COLO668 (cell line): ENCODE measurements at regions not wholly inside any gene's neighbourhood (a gene's known extent, or its start where the extent isn't known, plus 50 kb on each side); places are given as distances from the start of the nearest gene placed in this dataset.

Experiments used
- DNase-seq: peaks from one replicate; lab custom pipeline; 2025; ENCODE audit not compliant: unreplicated experiment; lab: John Stamatoyannopoulos, UW

DNA sequence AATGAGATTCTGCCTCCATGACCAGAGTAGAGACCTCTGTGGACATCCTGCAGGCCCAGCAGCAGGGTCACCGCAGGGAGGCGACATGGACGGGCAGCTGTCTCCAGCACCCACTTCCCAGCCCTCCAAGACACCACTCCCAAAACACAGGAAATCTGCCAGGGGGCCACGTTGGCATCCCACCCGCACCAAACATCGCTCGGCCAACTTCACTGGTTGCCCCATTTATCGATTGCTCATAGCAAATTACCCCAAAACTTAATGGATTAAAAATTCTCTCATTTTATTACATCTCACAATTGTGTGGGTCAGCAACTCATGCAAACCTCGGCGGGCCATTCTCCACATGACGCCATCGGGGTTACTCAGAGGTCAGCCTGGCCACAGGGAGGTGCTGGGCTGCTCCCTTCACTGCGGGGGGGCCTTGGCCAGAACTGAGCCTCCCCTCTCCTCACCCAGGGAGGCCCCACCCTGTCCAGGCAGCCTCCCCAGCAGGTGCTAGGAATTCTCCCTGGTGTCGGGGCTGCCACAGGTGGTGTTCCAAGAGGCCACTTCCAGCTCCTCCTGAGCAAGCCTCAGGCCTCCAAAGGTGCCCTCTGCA, 420.7 kb upstream of the MYT1L start:
- no peak for DNase-seq

DNA sequence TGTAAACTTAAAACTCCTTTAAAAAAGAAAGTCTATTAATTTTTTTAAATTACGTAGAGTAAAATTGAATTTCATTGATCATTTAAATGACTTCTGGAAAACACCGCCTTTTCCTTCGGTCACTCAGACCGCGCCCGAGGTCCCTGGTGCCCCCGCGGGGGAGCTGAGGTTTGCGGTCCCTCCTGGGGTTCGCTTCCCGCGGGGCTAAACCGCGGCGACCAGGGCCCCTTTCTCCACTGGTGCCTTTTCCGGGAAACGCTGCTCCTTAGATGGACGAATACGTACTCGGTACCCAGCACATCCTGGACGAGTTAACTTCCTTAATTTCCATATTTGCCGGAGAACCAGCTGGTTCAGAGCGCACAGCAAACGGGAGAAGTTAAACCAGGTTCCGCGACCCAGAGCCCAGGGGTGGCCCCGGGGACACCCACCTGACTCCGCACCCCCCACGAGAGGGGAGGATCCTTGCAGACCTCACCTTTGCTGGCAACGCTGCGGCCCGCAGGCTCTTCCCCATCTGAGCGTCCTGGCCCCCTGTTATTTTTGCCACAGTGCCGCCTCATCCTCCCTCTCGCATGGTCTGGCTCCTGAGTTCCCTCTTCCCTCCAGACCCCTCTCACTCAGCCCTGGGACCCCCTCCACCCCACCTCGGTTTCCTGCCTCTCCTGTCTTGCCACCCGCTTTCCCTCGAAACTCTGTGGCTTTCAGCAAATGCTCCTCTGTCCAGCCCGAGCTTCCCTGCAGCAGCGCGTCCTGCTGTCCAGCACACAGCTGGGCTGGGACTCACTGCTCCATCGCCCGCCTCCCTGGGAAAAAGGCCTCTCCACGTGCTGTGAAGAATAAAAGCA, 420.0 kb upstream of the MYT1L start:
- DNase-seq: no peak

DNA sequence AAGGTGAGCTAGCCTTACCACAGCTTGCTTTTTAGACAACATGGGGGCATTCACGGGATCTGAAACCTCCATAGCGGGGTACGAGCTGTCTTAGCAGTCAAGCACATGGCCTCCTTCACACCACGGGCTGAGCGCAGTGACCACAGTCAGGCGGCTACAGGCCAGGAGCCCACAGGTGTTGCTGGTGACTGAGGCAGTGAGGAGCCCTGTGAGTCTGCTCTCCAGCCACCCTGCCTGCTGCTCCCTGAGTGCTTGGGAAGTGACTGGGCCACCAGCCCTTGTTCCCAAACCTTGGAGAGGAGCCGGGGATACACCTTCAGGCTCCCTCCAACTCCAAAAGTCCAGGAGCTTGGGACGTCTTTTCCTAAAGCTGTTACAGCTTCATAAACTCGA, 418.1 kb upstream of the MYT1L start:
- DNase-seq: no peak

DNA sequence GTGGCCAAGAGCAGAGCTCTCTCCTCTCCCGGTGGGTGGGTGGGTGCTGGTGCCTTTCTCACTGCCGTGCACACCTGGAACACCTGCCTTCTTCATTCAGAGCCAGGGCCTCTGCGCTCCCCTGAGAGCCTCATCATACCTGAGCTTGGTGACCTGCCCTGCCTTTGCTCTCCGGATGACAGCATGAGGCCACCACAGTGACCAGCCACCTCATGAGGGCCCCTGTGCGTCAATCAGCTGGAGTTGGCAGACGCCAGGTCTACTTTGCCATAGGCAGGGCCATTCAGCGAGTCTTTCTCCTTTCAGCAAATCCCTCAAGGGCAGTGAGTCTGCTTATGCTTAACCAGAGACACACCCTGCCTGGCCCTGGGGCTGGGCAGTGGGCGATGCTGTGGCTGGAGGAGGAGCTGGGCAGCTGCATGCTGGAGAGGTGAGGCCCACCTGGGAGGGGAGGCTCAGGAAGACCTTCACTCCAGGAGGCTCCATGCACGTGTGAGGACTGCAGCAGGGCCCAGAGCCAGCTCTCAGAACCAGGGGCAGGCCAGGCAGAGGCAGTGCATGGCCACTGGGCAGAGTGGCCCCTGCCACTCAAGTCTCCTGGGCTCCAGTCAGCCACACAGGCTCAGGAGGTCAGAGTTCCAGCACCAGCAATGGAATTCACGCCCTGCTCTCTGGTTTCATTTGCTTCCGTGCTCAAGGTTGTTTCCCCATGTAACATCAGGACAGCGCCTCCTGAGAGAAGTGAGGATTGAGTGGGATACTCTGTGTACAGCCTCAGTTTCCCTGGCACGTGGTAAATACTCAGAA, 417.5 kb upstream of the MYT1L start:
- DNase-seq: no peak

DNA sequence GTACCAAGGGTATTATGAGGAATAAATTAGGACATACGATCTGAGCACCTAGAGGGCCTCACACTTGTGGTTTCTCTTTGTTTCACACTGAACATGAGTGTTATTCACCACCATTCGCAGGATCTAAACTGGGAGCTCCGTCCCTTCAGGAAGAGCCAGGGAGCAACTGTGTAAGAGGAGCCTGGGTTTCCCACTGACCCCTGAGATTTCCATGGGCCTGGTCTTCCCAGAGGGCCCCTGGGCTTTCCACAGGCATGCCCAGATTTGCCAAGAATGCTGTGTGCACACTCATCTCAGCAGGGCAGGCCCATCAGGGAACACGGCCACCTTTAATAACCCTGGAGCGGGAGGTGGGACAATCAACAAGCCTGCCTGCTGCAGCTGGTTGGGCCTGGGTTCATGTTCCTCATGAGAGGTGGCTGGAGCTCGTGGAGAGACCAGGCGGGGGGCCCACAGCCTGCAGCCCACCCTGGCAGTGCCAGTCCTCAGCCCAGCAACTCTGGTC, 416.8 kb upstream of the MYT1L start:
- DNase-seq: no peak

DNA sequence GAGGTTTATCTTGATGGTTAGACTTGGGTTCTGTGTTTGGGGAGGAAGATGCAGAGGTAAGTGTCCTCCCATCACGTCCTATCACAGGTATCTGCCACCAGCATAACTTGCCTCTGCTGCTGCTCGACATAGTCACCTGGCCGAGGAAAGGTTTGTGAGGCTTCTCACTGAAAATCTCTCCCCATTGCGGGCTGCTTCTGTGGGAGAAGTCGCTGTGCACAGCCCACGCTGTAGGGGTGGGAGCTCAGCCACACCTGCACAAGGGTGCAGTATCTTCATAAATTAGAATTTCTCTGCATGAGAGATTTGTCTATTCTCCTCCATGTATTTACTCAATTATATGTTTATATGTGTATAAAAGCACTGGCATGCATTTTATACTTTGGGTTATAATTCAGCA, 415.7 kb upstream of the MYT1L start:
- no peak for DNase-seq

DNA sequence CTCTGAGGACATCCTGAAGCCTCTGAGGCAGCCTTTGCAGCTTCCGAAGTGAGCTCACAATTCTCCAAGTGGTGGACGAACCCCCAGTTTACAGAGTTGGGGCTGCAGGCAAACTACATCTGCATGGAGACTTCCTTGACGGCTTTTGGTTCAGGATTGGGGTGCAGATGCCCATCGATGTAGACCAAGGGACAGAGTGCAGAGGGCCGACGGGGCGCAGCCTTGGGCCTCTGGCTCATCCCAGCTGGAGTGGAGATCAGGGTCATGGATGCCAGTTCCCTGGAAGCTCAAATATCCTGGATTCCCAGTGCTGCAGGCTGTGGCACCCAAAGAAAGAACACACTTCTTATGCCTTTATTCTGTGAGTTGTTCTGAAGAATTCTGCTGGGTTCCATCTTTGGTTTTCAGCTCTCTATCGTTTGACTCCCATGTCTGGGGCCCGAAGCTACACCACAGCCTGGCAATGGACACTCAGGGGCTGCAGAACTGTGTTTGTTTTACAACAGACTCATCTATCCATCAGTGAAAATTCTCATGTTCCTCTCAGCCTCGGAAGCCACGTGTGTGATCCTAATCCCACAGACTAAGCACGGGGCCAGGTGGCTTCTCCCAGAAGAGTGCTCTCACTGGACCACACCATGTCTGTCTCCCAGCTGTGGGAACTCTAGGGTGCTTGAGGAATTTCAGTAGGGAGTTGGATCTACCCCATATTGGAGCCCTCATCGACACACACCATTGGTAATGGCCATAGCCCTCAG, 414.1 kb upstream of the MYT1L start:
- no peak for DNase-seq

DNA sequence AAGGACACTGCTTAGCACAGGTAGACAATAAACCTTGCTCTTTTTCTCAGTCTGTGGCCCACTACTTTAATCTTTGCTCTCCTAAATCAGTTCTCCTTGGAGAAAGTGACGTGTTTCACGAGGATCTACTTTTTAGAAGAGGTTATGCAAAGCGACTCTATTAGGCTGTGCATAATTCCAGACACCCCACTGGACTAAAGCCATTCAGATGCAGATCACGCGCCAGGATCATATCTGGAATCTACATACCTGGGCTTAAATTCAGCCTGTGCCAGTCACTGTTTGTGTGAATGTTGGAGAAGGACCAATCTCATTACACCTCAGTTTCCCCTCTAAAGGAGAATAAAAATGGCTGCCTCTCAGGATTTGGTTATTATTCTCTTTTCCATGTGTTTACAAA, 413.0 kb upstream of the MYT1L start:
- no peak for DNase-seq

DNA sequence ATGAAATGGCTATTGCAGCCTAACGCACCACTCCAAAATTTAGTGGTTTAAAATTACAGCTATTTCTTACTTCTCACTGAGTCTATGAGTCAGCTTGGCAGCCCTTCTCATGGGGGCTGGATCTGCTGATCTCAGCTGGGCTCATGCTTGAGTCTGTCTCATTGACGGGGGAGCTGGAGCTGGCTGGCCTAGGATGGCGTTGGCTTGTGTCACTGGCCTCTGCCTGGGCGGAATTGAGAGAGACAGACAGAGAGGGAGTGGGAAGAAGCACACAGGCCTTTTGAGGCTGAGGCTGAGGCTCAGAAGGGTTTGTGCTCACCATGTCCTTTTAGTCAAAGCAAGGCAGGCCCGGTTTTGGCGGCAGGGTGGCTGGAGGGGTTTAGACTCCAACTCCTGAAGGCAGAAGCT, 412.1 kb upstream of the MYT1L start:
- DNase-seq: no peak

DNA sequence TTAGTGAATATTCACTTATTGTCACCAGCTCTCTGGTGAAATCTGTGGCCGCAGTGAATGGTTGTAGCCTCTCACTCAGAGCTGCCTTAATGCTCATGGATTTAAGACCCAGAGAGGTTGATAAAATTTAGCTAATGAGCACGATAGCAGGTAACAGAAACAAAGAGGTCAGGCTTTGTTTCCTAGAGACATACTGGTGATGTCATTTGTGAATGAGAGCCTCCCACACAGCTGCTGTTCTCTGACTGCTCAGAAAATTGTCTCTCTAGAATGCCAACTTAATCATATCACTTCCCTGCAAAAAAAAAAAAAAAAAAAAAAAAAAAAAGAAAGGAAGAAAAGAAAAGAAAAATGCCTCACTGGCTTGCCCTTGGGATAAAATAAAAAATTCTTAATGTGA, 411.7 kb upstream of the MYT1L start:
- DNase-seq: no peak

DNA sequence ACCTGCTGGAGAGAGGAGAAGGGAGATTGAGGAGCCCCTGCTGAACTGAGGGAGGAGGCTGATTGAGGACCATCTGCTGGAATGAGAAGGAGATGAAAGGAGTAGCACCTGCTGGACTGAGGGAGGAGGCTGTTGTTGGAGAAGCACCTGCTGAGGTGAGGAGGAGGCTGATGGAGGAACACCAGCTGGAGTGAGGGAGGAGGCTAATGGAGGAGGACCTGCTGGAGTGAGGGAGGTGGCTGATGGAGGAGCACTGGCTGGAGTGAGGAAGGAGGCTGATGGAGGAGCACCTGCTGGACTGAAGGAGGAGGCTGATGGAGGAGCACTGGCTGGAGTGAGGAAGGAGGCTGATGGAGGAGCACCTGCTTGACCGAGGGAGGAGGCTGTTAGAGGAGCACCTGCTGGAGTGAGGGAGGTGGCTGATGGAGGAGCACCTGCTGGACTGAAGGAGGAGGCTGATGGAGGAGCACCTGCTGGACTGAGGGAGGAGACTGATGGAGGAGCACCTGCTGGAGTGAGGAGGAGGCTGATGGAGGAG, 409.2 kb upstream of the MYT1L start:
- no peak for DNase-seq

DNA sequence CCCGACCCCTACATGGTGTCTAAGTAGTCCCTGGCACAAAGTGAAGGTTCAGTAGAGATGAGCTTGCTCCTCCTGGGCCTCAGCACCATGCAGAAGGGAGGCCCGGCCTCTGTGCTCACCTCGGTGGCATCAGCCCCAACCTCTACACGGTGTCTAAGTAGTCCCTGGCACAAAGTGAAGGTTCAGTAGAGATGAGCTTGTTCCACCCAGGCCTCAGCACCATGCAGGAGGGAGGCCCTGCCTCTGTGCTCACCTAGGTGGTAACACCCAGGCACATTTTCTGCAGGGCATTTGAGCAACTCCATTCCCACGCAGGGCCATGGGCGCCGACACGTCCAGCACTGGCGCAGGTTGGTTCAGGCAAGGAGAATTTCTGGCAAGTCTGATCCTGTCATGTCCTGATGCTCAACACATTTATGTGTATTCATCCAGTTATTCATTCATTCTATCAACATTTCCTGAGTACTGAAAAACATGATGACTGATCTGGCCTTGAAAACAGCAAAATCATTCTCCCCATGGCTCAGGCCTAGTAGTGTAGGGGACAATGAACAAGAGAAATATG, 408.2 kb upstream of the MYT1L start:
- DNase-seq: no peak

DNA sequence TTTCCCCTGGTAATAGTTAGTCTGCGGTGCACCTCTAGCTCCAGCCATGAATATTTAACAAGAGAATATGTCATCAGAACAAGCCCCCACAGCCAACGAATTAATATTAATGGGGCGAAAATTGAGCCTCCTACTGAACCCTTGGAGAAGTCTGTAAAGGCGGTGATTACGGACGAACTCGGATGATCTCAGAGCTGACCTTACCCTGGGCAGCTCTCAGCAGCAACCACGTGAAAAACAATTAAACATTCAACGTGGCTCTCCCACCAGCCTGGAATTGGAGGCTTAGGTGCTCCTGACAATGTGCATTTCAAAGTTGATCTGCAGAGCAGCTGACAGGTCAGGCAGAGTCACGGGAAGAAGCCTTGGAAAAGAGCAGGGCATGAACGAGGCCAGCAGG, 407.6 kb upstream of the MYT1L start:
- DNase-seq: no peak

DNA sequence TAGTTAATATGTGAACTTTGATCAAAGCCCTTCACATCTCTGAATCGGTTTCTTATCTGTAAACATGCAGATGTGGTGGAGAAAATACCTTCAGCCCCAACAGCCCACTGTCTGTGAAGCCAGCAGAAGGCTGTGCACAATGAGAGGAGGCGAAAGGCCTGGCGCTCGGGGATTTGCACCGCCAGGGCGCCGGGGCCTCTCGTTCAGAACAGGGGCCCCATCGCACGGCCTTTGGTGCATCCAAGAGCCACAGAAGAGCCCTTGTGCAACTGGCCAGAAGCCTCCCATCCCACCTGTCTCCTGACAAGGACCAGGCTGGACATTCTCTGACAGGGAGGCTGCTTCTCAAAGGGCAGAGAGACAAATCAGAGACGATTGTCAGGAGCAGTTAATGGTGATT, 407.2 kb upstream of the MYT1L start:
- DNase-seq: no peak

DNA sequence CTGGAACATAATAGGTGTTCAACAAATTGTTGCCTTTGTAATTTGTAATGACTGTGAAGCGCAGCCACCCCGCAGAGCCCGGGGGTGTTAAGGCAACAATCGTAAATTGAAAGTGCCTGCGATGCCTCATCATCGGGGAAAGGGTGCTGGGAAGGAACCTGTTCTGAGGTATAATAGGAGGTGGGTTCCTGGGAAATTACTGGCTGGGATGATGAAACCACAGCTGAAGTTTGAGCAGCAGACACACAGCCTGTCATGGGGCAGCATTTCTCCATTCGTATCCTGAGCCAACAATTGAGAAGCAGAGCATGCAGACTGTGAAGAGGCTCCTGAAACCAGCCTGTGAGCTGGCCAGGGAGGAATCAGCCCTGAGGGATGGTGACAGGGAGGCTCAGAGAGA, 404.0 kb upstream of the MYT1L start:
- no peak for DNase-seq

DNA sequence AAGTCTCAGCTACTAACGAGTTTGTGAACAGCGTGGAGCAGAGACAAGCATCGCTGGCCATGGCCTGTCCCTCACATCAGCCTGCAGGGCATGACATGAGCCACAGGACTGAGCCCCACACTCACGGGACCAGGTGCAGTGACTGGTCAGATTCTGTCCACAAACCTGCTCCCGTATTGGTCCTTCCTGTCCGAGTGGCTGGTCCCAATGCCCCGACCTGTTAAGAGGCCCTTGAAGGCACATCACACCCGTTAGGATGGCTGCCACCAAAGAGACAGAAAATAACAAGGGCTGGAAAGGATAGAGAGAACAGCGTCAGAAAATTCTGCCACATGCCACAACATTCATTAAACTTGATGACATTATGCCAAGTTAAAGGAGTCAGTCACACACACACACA, 403.2 kb upstream of the MYT1L start:
- DNase-seq: no peak

DNA sequence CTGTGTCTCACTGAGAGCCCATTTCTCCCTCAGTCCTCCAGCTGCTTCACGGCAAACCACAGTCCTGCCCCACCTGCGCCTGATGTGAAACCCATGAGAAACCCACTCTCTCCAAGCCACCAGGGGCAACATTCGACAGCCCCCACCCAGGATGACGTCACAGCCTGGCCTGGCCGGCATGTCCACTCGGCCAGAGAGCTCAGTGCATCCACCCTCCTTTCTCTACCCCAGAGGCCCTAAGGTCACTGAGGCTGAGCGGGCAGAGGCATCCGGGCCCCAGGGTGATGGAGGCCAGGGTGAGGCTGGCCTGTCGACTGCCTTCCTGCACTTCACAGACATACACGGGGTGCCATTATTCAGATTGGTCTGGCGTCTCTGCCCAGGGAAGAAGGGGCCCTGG, 402.7 kb upstream of the MYT1L start:
- no peak for DNase-seq

DNA sequence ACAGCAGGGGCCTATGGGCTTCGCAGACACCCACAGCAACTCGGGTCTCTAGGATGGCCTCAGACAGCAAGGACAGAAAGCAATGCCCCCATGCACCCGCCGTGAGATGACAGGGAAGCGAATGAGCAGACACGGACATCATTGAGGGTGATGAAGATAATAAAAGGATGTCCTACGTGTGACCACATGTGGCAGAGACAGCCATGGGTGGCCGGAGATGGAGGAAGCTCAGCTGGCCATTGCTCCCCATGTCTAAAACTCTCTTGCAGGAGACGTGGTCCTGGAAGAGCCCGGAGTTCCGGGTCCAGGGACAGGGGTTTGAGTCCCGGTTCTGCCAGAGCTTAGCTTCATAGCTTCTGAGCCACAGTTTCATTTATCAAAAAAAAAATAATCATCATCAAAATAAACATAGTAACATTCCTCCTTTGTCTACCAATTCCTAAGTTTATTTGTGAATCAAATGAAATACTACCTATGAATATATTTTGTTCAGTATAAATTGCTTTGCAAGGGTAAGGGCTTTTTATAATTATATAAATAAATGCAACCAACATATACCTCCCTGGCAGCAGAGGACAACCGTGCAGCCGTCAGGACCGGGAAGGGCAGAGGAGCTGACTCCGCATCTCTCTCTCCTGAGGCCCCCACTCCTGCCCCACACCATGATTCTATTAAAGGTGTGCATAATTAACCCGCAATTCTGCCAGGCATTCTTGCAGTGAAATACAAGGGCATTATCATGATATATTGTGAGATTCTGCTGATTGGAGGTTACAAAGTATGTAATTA, 401.4 kb upstream of the MYT1L start:
- DNase-seq: no peak

DNA sequence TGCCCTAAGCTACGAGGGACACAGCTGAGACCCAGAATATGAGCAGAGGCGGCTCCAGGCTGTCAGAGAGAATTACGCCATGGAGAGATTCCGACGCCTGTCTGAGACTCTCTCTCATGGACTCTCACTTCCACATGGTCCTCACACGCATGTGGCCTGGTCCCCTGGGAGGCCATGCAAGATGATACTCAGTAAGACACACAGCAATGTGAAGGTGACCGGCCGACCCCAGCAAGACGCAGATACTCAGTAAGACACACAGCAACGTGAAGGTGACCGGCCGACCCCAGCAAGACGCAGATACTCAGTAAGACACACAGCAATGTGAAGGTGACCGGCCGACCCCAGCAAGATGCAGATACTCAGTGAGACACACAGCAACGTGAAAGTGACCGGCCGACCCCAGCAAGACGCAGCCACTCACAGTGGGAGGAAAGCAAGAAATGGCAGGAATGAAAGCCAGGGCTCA, 400.8 kb upstream of the MYT1L start:
- no peak for DNase-seq
